ENCODE measurements at regions not wholly inside any gene's neighbourhood (a gene's known extent, or its start where the extent isn't known, plus 50 kb on each side); places are given as distances from the start of the nearest gene placed in this dataset.

DNA sequence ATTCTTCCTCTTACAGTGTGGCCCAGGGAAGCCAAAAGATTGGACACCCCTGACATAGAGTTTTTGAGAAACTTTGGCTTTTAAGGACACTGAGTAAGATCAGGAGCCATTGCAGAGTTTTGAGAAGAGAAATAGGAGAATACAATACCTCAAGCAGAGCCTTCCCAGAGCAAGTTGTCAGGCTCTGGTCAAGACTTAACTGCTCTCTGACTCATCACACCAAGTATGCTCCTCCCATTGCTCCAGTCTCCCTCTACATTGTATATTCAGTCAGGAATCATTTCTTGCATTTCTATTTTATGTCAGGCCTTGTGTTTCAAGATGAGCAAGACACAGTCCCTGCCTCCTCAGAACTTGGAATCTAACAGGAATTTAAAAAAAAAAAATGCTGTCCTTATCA lies 176.4 kb upstream of the FMR1 start:
- Mint-ChIP-seq H3K9me3 (peaks cover 0 to 3% of the 10 kb centered on the region in 2 donors), H3K4me1 (peaks cover 0 to 8% of the 10 kb centered on the region in 2 donors), H3K4me3 (no peak overlapping the region), H3K27ac (no peak overlapping the region), H3K36me3 (no peaks in the 10 kb centered on the region), H3K27me3 (ENCODE audit: low read depth in 2 of 2) (no peaks in the 10 kb centered on the region)
- no peak for DNase-seq
- H3K27ac ChIP-seq (ENCODE audit: low read length), result no peak overlapping the region
- intact Hi-C loops (cut with micrococcal nuclease), result no loop called here
- ATAC-seq, result no peak
- TF ChIP-seq, protein P1, sequence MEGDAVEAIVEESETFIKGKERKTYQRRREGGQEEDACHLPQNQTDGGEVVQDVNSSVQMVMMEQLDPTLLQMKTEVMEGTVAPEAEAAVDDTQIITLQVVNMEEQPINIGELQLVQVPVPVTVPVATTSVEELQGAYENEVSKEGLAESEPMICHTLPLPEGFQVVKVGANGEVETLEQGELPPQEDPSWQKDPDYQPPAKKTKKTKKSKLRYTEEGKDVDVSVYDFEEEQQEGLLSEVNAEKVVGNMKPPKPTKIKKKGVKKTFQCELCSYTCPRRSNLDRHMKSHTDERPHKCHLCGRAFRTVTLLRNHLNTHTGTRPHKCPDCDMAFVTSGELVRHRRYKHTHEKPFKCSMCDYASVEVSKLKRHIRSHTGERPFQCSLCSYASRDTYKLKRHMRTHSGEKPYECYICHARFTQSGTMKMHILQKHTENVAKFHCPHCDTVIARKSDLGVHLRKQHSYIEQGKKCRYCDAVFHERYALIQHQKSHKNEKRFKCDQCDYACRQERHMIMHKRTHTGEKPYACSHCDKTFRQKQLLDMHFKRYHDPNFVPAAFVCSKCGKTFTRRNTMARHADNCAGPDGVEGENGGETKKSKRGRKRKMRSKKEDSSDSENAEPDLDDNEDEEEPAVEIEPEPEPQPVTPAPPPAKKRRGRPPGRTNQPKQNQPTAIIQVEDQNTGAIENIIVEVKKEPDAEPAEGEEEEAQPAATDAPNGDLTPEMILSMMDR (IDR thresholded peaks at IDR 0.05), result no peak
- no peaks in the 10 kb centered on the region for H3K9me3 ChIP-seq (ENCODE audit: control insufficient read depth, insufficient read depth, low read length)
- H3K27me3 ChIP-seq (ENCODE audit: control insufficient read depth, insufficient read depth, low read length), result no peaks in the 10 kb centered on the region
- H3K4me1 ChIP-seq (ENCODE audit: control insufficient read depth, insufficient read depth, low read length), result no peaks in the 10 kb centered on the region
- H3K36me3 ChIP-seq (ENCODE audit: control insufficient read depth, insufficient read depth, low read length), result no peaks in the 10 kb centered on the region
- H3K4me3 ChIP-seq (ENCODE audit: low read length), result no peak overlapping the region

DNA sequence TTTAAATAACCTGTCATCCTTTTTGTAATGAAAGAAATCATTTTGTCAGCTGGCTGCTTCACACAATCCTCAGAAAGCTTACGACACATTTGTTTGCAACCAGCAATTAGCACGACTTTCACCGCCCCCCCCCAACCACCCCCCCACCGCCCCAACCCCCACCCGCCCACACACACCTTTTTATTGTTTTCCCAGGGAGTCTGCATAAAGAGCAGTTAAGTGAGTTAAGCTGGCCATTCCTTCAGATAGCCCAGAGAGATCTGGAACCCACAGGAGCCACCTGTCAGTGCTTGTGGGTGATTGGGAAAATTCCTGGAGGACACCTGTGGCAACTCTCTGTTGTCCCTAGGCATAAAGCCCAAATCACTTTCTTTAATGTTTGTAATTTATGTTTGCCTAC lies 175.7 kb upstream of the FMR1 start:
- Mint-ChIP-seq H3K36me3 (no peaks in the 10 kb centered on the region), H3K27ac (no peak overlapping the region), H3K4me1 (peaks cover 0 to 8% of the 10 kb centered on the region in 2 donors), H3K9me3 (peaks cover 0 to 3% of the 10 kb centered on the region in 2 donors), H3K4me3 (no peak overlapping the region), H3K27me3 (ENCODE audit: low read depth in 2 of 2) (no peaks in the 10 kb centered on the region)
- Histone ChIP-seq H3K4me3 (ENCODE audit: low read length) (no peak overlapping the region), H3K27ac (ENCODE audit: low read length) (no peak overlapping the region), H3K4me1 (ENCODE audit: control insufficient read depth, insufficient read depth, low read length) (no peaks in the 10 kb centered on the region), H3K27me3 (ENCODE audit: control insufficient read depth, insufficient read depth, low read length) (no peaks in the 10 kb centered on the region), H3K9me3 (ENCODE audit: control insufficient read depth, insufficient read depth, low read length) (no peaks in the 10 kb centered on the region), H3K36me3 (ENCODE audit: control insufficient read depth, insufficient read depth, low read length) (no peaks in the 10 kb centered on the region)
- WGBS (ENCODE audit: insufficient coverage), result no CpG with 5 or more reads among the region's 5 CpGs
- TF ChIP-seq, protein P1 (IDR thresholded peaks at IDR 0.05), result no peak
- intact Hi-C loops (cut with micrococcal nuclease), result no loop called here
- DNase-seq, result no peak
- ATAC-seq, result no peak

DNA sequence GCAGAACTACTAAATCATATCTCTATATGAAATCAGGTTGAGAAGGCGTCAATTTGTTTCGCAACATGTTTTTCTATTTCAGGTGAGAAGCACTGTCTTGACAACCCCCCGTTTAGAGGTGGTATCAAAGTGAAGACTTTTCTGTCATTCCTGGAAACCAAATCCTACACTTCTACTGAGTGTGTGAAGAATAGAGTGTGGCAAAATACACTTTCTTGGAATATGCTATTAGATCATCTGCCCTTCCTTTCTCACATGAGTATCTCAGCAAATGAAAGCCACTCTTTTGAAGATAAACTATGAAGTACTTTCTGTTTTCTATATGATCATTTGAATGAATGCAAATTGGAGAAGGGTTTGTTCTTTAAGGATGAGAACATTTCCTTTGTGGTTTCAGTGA lies 174.0 kb upstream of the FMR1 start:
- intact Hi-C loops (cut with micrococcal nuclease), result no loop called here
- peaks cover 0 to 8% of the 10 kb centered on the region in 2 donors for H3K4me1 Mint-ChIP-seq
- no peaks in the 10 kb centered on the region for H3K36me3 Mint-ChIP-seq
- TF ChIP-seq, protein P1 (IDR thresholded peaks at IDR 0.05), result no peak
- no peaks in the 10 kb centered on the region for H3K4me1 ChIP-seq (ENCODE audit: control insufficient read depth, insufficient read depth, low read length)
- H3K9me3 ChIP-seq (ENCODE audit: control insufficient read depth, insufficient read depth, low read length), result no peaks in the 10 kb centered on the region
- H3K27me3 ChIP-seq (ENCODE audit: control insufficient read depth, insufficient read depth, low read length), result no peaks in the 10 kb centered on the region
- no peak overlapping the region for H3K4me3 ChIP-seq (ENCODE audit: low read length)
- peaks cover 0 to 3% of the 10 kb centered on the region in 2 donors for H3K9me3 Mint-ChIP-seq
- no peak overlapping the region for H3K27ac ChIP-seq (ENCODE audit: low read length)
- no CpG with 5 or more reads among the region's 3 CpGs for WGBS (ENCODE audit: insufficient coverage)
- DNase-seq, result no peak
- H3K27ac Mint-ChIP-seq, result peak overlapping the region; percentile 26 to 27
- no peaks in the 10 kb centered on the region for H3K27me3 Mint-ChIP-seq (ENCODE audit: low read depth in 2 of 2)
- peak overlapping the region; percentile 5 for H3K4me3 Mint-ChIP-seq
- ATAC-seq, result no peak
- H3K36me3 ChIP-seq (ENCODE audit: control insufficient read depth, insufficient read depth, low read length), result no peaks in the 10 kb centered on the region

DNA sequence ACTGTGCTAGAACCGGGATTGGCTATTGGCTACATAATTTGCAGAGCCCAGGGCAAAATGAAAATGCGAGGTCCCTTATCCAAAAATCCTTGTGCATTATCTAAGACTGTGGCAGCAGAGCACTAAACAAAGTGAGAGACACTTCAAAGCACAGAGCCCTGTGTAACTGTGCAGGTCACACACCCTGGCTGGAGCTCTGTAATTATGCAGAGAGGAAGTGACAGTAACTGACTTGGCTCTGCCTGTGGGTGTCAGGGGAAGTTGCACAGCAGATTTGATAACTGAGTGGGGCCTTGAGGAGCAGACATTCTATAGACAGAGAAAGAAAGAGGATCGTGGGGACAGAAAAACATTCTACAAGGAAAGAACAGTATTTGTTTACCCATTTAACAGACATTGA lies 173.5 kb upstream of the FMR1 start:
- peaks cover 0 to 8% of the 10 kb centered on the region in 2 donors for H3K4me1 Mint-ChIP-seq
- Histone ChIP-seq H3K4me3 (ENCODE audit: low read length) (no peak overlapping the region), H3K36me3 (ENCODE audit: control insufficient read depth, insufficient read depth, low read length) (no peaks in the 10 kb centered on the region), H3K4me1 (ENCODE audit: control insufficient read depth, insufficient read depth, low read length) (no peaks in the 10 kb centered on the region), H3K27ac (ENCODE audit: low read length) (no peak overlapping the region), H3K9me3 (ENCODE audit: control insufficient read depth, insufficient read depth, low read length) (no peaks in the 10 kb centered on the region), H3K27me3 (ENCODE audit: control insufficient read depth, insufficient read depth, low read length) (no peaks in the 10 kb centered on the region)
- H3K36me3 Mint-ChIP-seq, result no peaks in the 10 kb centered on the region
- 85% methylated on average over 2 of the region's 3 CpGs for WGBS (ENCODE audit: insufficient coverage)
- H3K27me3 Mint-ChIP-seq (ENCODE audit: low read depth in 2 of 2), result no peaks in the 10 kb centered on the region
- intact Hi-C loops (cut with micrococcal nuclease), result no loop called here
- TF ChIP-seq, protein P1 (IDR thresholded peaks at IDR 0.05), result no peak
- peak in 2 of 3 donors; percentile 69 to 70 for ATAC-seq
- peak in 1 of 2 donors; percentile 1 for DNase-seq
- H3K27ac Mint-ChIP-seq, result peak overlapping the region; percentile 6 to 27
- peaks cover 0 to 3% of the 10 kb centered on the region in 2 donors for H3K9me3 Mint-ChIP-seq
- peak overlapping the region; percentile 5 for H3K4me3 Mint-ChIP-seq
